ENCODE measurements at regions not wholly inside any gene's neighbourhood (a gene's known extent, or its start where the extent isn't known, plus 50 kb on each side); places are given as distances from the start of the nearest gene placed in this dataset.

DNA sequence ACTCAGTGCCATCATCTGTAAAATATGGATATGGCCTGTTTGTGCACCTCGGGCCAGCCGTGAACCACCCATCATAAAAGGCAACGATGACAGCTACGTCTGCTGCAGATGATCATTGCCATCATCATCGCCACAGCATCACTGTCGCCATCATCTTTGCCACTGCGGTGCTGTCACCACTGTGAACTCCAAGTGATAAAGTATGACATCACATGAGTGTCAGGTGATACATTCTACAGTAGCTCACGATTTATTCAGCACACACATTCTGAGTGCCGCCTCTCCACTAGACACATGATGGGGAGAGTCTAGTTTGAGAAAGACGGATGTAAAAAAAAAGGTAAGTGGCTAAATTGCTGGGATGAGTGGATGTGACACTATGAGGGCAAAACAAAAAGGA, 755.4 kb upstream of the RAB6C start:
- no peaks in the 10 kb centered on the region for H3K27me3 ChIP-seq (ENCODE audit: insufficient read depth, poor library complexity, severe bottlenecking)
- no peaks in the 10 kb centered on the region for H3K4me1 ChIP-seq (ENCODE audit: insufficient read depth, poor library complexity, severe bottlenecking)
- ATAC-seq (ENCODE audit: low read depth) = no peak
- no peaks in the 10 kb centered on the region for H3K36me3 ChIP-seq (ENCODE audit: low read depth)
- H3K27ac ChIP-seq (ENCODE audit: poor library complexity, severe bottlenecking) = no peak overlapping the region
- DNase-seq (ENCODE audit: low spot score) = no peak
- no peaks in the 10 kb centered on the region for H3K9me3 ChIP-seq (ENCODE audit: severe bottlenecking)
- TF ChIP-seq, protein P1, sequence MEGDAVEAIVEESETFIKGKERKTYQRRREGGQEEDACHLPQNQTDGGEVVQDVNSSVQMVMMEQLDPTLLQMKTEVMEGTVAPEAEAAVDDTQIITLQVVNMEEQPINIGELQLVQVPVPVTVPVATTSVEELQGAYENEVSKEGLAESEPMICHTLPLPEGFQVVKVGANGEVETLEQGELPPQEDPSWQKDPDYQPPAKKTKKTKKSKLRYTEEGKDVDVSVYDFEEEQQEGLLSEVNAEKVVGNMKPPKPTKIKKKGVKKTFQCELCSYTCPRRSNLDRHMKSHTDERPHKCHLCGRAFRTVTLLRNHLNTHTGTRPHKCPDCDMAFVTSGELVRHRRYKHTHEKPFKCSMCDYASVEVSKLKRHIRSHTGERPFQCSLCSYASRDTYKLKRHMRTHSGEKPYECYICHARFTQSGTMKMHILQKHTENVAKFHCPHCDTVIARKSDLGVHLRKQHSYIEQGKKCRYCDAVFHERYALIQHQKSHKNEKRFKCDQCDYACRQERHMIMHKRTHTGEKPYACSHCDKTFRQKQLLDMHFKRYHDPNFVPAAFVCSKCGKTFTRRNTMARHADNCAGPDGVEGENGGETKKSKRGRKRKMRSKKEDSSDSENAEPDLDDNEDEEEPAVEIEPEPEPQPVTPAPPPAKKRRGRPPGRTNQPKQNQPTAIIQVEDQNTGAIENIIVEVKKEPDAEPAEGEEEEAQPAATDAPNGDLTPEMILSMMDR (IDR thresholded peaks at IDR 0.05; ENCODE audit: poor library complexity, severe bottlenecking) = no peak
- H3K4me3 ChIP-seq (ENCODE audit: severe bottlenecking) = no peak overlapping the region

DNA sequence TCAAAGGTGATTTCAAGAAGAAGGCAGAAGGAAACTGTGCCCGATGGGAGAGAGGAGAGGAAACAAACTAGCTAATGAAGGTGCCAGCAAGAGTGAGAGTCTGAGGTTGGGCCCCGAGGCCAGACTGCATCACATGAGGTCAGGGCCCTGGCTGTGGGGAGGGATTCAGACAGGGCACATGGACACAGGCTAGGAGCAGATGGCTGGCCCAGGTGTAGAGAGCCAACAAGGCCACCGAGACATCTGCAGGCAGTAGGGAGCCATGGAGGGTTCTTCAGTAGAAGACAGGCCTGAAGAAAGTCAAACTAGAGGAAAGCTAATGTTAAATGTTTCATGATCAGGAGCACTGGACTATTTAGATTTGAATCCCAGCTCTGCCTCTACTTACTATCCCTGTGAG, 755.0 kb upstream of the RAB6C start:
- Histone ChIP-seq H3K27me3 (ENCODE audit: insufficient read depth, poor library complexity, severe bottlenecking) (no peaks in the 10 kb centered on the region), H3K4me3 (ENCODE audit: severe bottlenecking) (no peak overlapping the region), H3K9me3 (ENCODE audit: severe bottlenecking) (no peaks in the 10 kb centered on the region), H3K36me3 (ENCODE audit: low read depth) (no peaks in the 10 kb centered on the region), H3K4me1 (ENCODE audit: insufficient read depth, poor library complexity, severe bottlenecking) (no peaks in the 10 kb centered on the region), H3K27ac (ENCODE audit: poor library complexity, severe bottlenecking) (no peak overlapping the region)
- no peak for ATAC-seq (ENCODE audit: low read depth)
- TF ChIP-seq, protein P1 (IDR thresholded peaks at IDR 0.05; ENCODE audit: poor library complexity, severe bottlenecking) = no peak
- no peak for DNase-seq (ENCODE audit: low spot score)

GRCh38 chr2:129229196-129229595, 750.3 kb upstream of the RAB6C start:
- TF ChIP-seq, protein P1 (IDR thresholded peaks at IDR 0.05; ENCODE audit: poor library complexity, severe bottlenecking) = no peak
- H3K27me3 ChIP-seq (ENCODE audit: insufficient read depth, poor library complexity, severe bottlenecking) = no peaks in the 10 kb centered on the region
- H3K4me3 ChIP-seq (ENCODE audit: severe bottlenecking) = no peak overlapping the region
- H3K4me1 ChIP-seq (ENCODE audit: insufficient read depth, poor library complexity, severe bottlenecking) = no peaks in the 10 kb centered on the region
- H3K27ac ChIP-seq (ENCODE audit: poor library complexity, severe bottlenecking) = no peak overlapping the region
- H3K36me3 ChIP-seq (ENCODE audit: low read depth) = no peaks in the 10 kb centered on the region
- no peaks in the 10 kb centered on the region for H3K9me3 ChIP-seq (ENCODE audit: severe bottlenecking)
- DNase-seq (ENCODE audit: low spot score) (no peak), ATAC-seq (ENCODE audit: low read depth) (no peak)

DNA sequence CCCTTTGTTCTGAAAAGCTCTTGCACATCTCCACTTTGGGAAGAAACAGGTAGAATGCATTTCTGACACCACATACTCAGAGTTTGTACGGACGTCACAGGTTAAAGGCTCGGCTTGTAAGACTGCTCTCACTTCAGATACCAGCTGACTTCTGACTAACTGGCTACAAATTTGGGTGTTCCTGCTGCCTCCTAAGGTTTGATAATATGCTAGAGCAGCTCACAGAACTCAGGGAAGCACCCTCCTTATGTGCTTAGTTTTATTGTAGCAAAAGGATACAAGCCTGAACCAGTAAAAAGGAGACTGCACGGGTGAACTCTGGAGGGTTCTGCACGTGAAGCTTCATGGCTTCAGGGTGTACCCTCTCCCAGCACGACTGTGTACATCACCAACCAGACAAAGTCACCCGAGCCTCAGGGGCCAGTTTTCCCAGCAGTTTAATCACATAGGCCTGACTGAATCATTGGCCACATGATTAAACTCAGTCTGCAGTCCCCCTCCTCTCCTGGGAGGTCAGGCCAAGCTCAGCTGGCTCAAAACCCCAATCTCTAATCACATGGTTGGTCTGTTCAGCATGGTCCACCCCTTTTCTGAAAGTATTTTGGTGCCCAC, 749.5 kb upstream of the RAB6C start:
- no peak overlapping the region for H3K4me3 ChIP-seq (ENCODE audit: severe bottlenecking)
- H3K9me3 ChIP-seq (ENCODE audit: severe bottlenecking) = no peaks in the 10 kb centered on the region
- H3K36me3 ChIP-seq (ENCODE audit: low read depth) = no peaks in the 10 kb centered on the region
- no peaks in the 10 kb centered on the region for H3K4me1 ChIP-seq (ENCODE audit: insufficient read depth, poor library complexity, severe bottlenecking)
- DNase-seq (ENCODE audit: low spot score) (no peak), ATAC-seq (ENCODE audit: low read depth) (no peak)
- H3K27me3 ChIP-seq (ENCODE audit: insufficient read depth, poor library complexity, severe bottlenecking) = no peaks in the 10 kb centered on the region
- H3K27ac ChIP-seq (ENCODE audit: poor library complexity, severe bottlenecking) = no peak overlapping the region
- TF ChIP-seq, protein P1 (IDR thresholded peaks at IDR 0.05; ENCODE audit: poor library complexity, severe bottlenecking) = no peak

DNA sequence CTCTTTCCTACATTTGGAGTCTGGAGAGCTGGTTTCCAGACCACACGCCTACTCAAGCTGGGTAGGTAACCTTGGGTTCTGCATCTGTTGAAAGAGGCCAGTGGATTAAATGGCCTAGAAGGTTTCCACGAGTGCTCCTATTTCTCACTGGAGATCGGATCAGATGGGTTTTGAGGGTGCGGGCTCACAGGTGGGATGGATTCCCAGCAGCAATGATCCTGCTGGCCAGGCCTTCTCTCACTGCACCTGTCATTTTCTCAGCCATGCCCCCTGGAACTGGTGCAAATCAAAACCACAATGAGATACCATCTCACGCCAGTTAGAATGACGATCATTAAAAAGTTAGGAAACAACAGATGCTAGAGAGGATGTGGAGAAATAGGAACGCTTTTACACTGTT, 747.5 kb upstream of the RAB6C start:
- no peak overlapping the region for H3K27ac ChIP-seq (ENCODE audit: poor library complexity, severe bottlenecking)

More for the DNA sequence above, 747.5 kb upstream of the RAB6C start:
- Histone ChIP-seq H3K4me3 (ENCODE audit: severe bottlenecking) (no peak overlapping the region), H3K36me3 (ENCODE audit: low read depth) (no peaks in the 10 kb centered on the region), H3K4me1 (ENCODE audit: insufficient read depth, poor library complexity, severe bottlenecking) (no peaks in the 10 kb centered on the region), H3K27me3 (ENCODE audit: insufficient read depth, poor library complexity, severe bottlenecking) (no peaks in the 10 kb centered on the region), H3K9me3 (ENCODE audit: severe bottlenecking) (no peaks in the 10 kb centered on the region)
- no peak for ATAC-seq (ENCODE audit: low read depth)
- TF ChIP-seq, protein P1 (IDR thresholded peaks at IDR 0.05; ENCODE audit: poor library complexity, severe bottlenecking) = no peak
- DNase-seq (ENCODE audit: low spot score) = no peak
